Small intestine (tissue), 7 donors: ENCODE measurements at regions not wholly inside any gene's neighbourhood (a gene's known extent, or its start where the extent isn't known, plus 50 kb on each side); places are given as distances from the start of the nearest gene placed in this dataset.

Experiments
- DNase-seq, 2 donors: peaks; one replicate each; pipeline versions ENCODE4 v3.0.0 to v3.0.0-alpha.2; 2013
- FAIRE-seq: peaks from 2 replicates; lab custom pipeline; 2012; peaks lifted over from hg19 to GRCh38; lab: Jason Lieb, UNC
- H3K27ac ChIP-seq, 3 donors: one replicate each; pipeline ENCODE4 v1.5.1; 2013; ENCODE audit warnings: low read length in 2 of 3, mild to moderate bottlenecking in 2 of 3, control low read depth in 1 of 3, inconsistent platforms in 1 of 3, low read depth in 1 of 3, moderate library complexity in 1 of 3
- H3K27me3 ChIP-seq, 3 donors: one replicate each; pipeline ENCODE4 v1.6.1; 2013; ENCODE audit warnings: low read length in 3 of 3, inconsistent platforms in 1 of 3; ENCODE audit not compliant: control insufficient read depth in 3 of 3, insufficient read depth in 3 of 3
- H3K36me3 ChIP-seq, 3 donors: one replicate each; pipeline ENCODE4 v1.6.1; 2013; ENCODE audit warnings: low read length in 3 of 3, inconsistent platforms in 1 of 3, low read depth in 1 of 3, mild to moderate bottlenecking in 1 of 3, moderate library complexity in 1 of 3; ENCODE audit not compliant: control insufficient read depth in 3 of 3, insufficient read depth in 2 of 3
- H3K4me1 ChIP-seq, 3 donors: one replicate each; pipeline ENCODE4 v1.6.1; 2013; ENCODE audit warnings: low read length in 2 of 3, inconsistent platforms in 1 of 3, low read depth in 1 of 3, mild to moderate bottlenecking in 1 of 3, moderate library complexity in 1 of 3; ENCODE audit not compliant: control insufficient read depth in 3 of 3, insufficient read depth in 2 of 3
- H3K4me3 ChIP-seq, 3 donors: one replicate each; pipeline ENCODE4 v1.5.1; 2013; ENCODE audit warnings: low read length in 3 of 3, control low read depth in 1 of 3, inconsistent platforms in 1 of 3, low read depth in 1 of 3, mild to moderate bottlenecking in 1 of 3, moderate library complexity in 1 of 3
- H3K9me3 ChIP-seq, 2 donors: one replicate each; pipeline ENCODE4 v1.6.1; 2013; ENCODE audit warnings: low read depth in 1 of 2, low read length in 1 of 2; ENCODE audit not compliant: control insufficient read depth in 2 of 2, insufficient read depth in 1 of 2
- WGBS, 3 donors: extraction: QIAGEN DNeasy Blood & Tissue Kit; methylation state at CpG; one replicate each; pipeline ENCODE4 v1.1.7; 2013; 5-methylcytosine and 5-hydroxymethylcytosine counted together
- donor health status: healthy with polysubstance abuse.
- donor health status: control.
- donor health status: control.
- donor health status: Bipolar disorder and iron deficiency.
- donor health status: healthy.

DNA sequence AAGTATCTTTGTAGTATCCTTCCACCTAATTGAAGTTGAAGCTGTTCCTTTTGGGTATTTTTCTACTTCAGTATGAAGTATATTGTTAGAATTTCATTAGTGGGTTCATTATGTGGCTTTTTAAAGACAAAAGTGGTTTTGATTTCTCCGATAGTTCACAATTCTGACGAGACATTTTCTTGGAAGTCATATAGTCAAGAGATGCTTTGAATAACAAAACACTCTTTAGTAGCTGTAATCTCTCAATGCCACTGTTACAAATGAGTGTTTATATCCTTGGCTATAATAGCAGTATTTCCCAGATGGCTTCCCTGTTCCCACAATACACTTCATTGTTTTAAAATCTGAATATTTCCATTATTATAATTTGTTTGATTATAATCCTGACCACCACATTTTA, 108.7 kb upstream of the F3 start:
- H3K27me3 ChIP-seq: no peaks in the 10 kb centered on the region
- H3K36me3 ChIP-seq: peaks cover 0 to 4% (median 0%) of the 10 kb centered on the region in 3 donors
- H3K4me3 ChIP-seq: no peak overlapping the region
- FAIRE-seq (no peak), DNase-seq (no peak)
- no peaks in the 10 kb centered on the region for H3K9me3 ChIP-seq
- 65 to 87% (median 85%) methylated on average over 2 of the region's 2 CpGs for WGBS, 3 donors
- peaks cover 2 to 19% (median 6%) of the 10 kb centered on the region in 3 donors for H3K4me1 ChIP-seq
- no peak overlapping the region for H3K27ac ChIP-seq

DNA sequence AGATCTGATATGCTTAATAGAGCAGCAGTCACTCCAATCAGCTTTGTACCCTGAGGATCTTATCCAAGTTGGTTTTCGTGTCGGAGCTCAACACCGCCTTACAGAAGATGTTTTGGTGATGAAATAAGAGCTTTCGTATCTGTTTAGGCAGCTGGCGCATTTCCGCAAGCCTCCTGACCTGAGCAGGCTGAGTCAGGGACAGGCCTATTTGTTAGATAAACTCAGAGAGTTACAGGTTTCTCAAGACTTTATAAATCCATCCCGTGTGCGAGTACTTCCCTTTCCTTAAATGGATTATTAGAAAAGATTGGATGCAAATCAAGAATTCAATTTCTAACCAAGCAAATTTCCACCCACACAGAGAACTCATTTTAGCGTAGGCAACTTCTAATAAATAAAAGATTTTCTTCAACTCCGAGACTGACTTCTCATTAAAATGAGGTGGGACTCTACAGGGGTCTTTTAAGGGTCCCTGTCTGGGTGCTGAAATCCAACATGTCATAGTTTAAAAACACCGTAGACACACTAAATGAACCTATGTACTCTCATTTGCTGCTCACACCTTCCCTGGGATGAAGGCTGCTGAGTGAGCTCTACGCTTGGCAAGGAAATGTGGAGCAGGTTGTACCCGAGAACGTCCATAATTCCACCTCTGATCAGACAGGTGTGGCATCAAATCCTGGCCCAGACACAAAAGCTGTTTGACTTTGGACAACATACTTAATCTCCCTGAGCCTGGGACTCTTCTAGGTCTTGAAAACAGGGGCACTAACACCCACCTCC, 106.9 kb upstream of the F3 start:
- Histone ChIP-seq H3K27me3 (no peaks in the 10 kb centered on the region), H3K27ac (peak overlapping the region in 2 of 3 donors; percentile 41 to 83), H3K36me3 (peaks cover 0 to 5% (median 0%) of the 10 kb centered on the region in 3 donors), H3K9me3 (no peaks in the 10 kb centered on the region), H3K4me3 (no peak overlapping the region), H3K4me1 (peaks cover 2 to 18% (median 6%) of the 10 kb centered on the region in 3 donors)
- DNase-seq (peak in 1 of 2 donors; percentile 93), FAIRE-seq (no peak)
- WGBS, 3 donors: 13 to 43% (median 31%) methylated on average over 14 of the region's 14 CpGs

DNA sequence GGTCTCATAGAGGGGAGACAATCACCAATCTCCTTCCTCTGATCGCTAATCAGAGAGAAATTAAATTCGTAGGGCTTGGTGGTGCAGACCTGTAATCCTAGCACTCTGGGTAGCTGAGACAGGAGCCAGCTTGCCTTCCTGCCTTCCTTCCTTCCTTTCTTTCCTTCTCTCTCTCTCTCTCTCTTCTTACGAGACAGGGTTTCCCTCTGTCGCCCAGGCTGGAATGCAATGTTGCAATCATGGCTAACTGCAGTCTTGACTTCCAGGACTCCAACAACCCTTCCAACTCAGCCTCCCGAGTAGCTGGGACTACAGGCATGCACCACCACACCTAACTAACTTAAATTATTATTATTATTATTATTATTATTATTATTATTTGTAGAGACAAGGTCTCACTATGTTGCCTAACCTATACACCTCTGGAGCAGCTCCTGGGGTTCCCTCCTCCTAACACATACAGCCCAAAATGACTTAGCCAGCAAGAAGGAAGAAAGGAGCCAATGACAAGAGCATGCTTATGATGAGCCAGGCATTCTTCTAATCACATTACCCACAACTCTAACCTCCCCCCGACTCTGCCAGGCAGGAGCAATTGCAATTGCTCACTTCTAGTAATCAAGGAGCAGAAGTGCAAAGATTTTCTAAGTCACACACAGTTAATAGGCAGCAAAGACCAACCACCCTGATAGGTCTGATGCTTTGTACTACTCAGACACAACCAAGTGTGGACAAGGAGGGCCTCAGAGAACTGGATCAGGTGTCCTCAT, 105.4 kb upstream of the F3 start:
- Histone ChIP-seq H3K27me3 (no peaks in the 10 kb centered on the region), H3K27ac (no peak overlapping the region), H3K9me3 (no peaks in the 10 kb centered on the region), H3K4me3 (no peak overlapping the region), H3K36me3 (peaks cover 0 to 5% (median 0%) of the 10 kb centered on the region in 3 donors), H3K4me1 (peaks cover 4 to 16% (median 6%) of the 10 kb centered on the region in 3 donors)
- 78 to 87% (median 85%) methylated on average over 6 of the region's 6 CpGs for WGBS, 3 donors
- no peak for FAIRE-seq
- no peak for DNase-seq

DNA sequence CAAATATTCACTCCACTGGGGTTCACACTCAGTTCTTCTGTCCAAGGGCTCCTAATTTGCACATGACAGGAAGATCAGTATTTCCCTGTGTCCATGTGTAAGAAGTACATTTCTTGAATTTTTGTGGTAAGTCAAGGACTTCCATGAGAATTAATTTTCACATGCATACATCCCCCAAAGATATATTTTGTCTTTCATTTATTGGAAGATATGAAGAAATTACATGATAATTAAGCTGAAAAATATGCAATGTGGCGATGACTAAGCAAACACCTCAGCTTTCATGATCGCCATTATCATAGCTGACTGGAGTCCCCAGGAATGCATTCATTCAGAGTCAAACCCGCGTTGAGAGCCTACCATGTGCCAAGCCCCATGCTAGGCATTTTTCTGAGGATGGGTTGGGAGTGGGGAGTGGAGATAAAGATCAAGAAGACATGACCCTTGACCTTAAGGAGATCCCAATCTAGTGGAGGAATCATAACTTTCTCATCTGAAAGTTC, 104.6 kb upstream of the F3 start:
- FAIRE-seq: no peak
- no peak overlapping the region for H3K27ac ChIP-seq
- H3K36me3 ChIP-seq: peaks cover 0 to 5% (median 0%) of the 10 kb centered on the region in 3 donors

DNA sequence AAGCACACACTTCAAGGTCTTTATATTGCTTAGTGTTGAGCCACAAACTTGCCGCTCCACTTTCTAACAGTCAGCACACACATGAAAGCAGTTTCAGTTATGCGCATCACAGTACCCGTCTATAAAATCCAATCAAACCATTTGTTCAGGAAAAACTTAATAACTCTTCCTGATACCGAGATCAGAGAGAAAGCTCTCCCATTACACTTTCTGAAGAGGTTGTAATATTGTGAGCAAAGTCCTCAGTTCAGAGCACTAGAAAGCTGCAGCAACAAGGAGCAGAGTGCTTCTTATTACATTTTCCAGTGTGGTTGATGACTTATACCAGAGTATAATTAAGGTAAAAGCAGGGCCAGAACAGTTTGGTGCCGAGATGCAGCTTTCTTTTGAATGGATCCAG, 102.8 kb upstream of the F3 start:
- DNase-seq (peak; percentile 49 to 74), FAIRE-seq (no peak)
- H3K4me1 ChIP-seq: peaks cover 4 to 16% (median 6%) of the 10 kb centered on the region in 3 donors
- no peaks in the 10 kb centered on the region for H3K27me3 ChIP-seq
- H3K27ac ChIP-seq: peak overlapping the region in 2 of 3 donors; percentile 47 to 53
- H3K9me3 ChIP-seq: no peaks in the 10 kb centered on the region
- peaks cover 0 to 5% (median 0%) of the 10 kb centered on the region in 3 donors for H3K36me3 ChIP-seq
- 16 to 55% (median 32%) methylated on average over 5 of the region's 5 CpGs for WGBS, 3 donors
- H3K4me3 ChIP-seq: no peak overlapping the region

More for the DNA sequence above, 104.6 kb upstream of the F3 start:
- H3K27me3 ChIP-seq: no peaks in the 10 kb centered on the region
- no peak overlapping the region for H3K4me3 ChIP-seq
- H3K9me3 ChIP-seq: no peaks in the 10 kb centered on the region
- 92 to 95% (median 93%) methylated on average over 4 of the region's 4 CpGs for WGBS, 3 donors
- H3K4me1 ChIP-seq: peaks cover 4 to 16% (median 6%) of the 10 kb centered on the region in 3 donors
- DNase-seq: no peak

DNA sequence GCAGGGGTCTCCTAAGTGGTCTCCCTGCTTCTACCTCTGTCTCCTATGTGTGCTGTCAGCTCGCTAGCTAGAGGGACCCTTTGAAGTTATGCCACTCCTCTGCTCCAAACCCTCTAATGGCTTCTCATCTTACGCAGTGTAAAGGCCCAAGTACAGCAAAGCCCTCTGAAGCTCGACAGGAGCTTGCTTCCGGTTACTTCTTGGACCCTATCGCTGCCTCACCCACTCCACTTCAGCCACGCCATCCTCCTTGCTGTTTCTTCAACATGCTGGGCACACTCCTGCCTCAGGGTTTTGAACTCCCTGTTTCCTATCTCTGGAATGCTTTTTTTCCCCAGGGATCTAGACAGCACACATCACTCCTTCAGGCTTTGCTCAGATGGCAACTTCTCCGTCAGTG, 102.3 kb upstream of the F3 start:
- DNase-seq (peak; percentile 24 to 52), FAIRE-seq (no peak)
- Histone ChIP-seq H3K36me3 (peaks cover 0 to 5% (median 0%) of the 10 kb centered on the region in 3 donors), H3K4me1 (peaks cover 4 to 16% (median 5%) of the 10 kb centered on the region in 3 donors), H3K9me3 (no peaks in the 10 kb centered on the region), H3K4me3 (no peak overlapping the region), H3K27ac (peak overlapping the region in 2 of 3 donors; percentile 47 to 53), H3K27me3 (no peaks in the 10 kb centered on the region)
- 26 to 65% (median 54%) methylated on average over 7 of the region's 7 CpGs for WGBS, 3 donors

DNA sequence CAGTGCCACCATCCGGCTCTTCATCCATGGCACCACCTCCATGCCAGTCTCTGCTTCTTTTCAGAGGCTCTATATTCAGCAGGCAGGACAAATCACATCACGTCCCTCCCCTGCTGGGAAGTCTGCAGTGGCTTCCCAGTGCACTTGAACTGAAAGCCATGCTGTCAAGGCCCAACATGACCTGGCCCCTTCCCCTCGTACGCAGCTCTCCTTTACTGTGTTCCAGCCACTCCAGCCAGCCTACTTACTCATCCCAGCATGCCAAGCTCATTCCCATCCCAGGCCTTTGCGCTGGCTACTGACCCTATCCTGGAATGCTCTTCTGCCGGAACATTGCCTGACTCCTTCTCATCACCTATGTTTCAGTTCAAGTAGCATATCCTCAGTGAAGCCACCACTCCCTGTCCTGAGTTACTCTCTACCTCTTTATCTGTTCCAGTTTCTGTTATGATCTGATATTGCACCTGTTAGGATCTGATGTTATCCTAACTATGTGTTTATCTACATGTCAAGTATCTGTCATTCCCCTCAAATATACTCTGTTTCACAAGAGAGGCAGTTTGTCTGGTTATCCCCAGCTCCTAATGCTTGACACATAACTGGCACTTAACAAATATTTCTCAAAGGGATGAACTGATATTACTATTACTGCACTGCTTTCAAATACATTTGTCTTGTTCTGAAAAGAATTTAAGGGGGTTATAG, 101.2 kb upstream of the F3 start:
- Histone ChIP-seq H3K4me3 (no peak overlapping the region), H3K4me1 (peaks cover 2 to 16% (median 3%) of the 10 kb centered on the region in 3 donors), H3K36me3 (peaks cover 0 to 5% (median 0%) of the 10 kb centered on the region in 3 donors), H3K27me3 (no peaks in the 10 kb centered on the region), H3K9me3 (no peaks in the 10 kb centered on the region), H3K27ac (peak overlapping the region in 1 of 3 donors; percentile 75)
- DNase-seq (no peak), FAIRE-seq (no peak)
- 77 to 91% (median 81%) methylated on average over 6 of the region's 6 CpGs for WGBS, 3 donors

DNA sequence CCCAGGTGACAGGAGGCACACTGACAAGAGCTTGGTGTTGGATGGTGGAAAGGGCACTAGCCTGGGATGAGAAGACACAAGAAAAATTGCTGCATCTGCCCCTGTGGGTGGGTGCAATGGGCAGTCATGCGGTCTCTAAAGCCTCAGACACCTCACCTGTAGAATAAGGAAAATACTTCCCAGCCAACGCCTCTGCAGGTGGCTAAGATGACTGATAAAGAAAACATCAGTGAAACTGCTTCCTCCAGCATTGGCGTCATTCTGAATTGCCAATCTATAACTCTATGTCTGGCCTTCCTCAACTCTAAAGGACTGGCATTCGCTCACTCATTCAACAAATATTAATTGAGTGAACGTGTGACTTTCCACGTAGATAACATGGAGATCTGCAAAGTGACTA, 100.4 kb upstream of the F3 start:
- Histone ChIP-seq H3K27ac (peak overlapping the region in 1 of 3 donors; percentile 75), H3K4me1 (peaks cover 2 to 16% (median 3%) of the 10 kb centered on the region in 3 donors), H3K4me3 (no peak overlapping the region), H3K36me3 (peaks cover 0 to 5% (median 0%) of the 10 kb centered on the region in 3 donors), H3K9me3 (no peaks in the 10 kb centered on the region), H3K27me3 (no peaks in the 10 kb centered on the region)
- FAIRE-seq (no peak), DNase-seq (peak in 1 of 2 donors; percentile 71)
- 21 to 61% (median 29%) methylated on average over 6 of the region's 6 CpGs for WGBS, 3 donors
